SU-DHL-6 (cell line): ENCODE measurements at regions not wholly inside any gene's neighbourhood (a gene's known extent, or its start where the extent isn't known, plus 50 kb on each side); places are given as distances from the start of the nearest gene placed in this dataset.

Source experiments
- CTCF ChIP-seq: fragments of 200-600 bp; sonication (generic); IDR thresholded peaks from one replicate; pipeline ENCODE4 v1.5.1; 2017; ENCODE audit warnings: antibody characterized with exemption, mild to moderate bottlenecking, low read length, moderate library complexity; ENCODE audit not compliant: insufficient read depth, poor library complexity, severe bottlenecking
- EZH2phosphoT487 ChIP-seq: fragments of 200-600 bp; sonication (generic), shearing (Covaris generic); conservative IDR thresholded peaks from 2 replicates; pipeline ENCODE4 v1.6.1; 2018; ENCODE audit warnings: mild to moderate bottlenecking, antibody characterized with exemption, low read length, moderate library complexity, mixed read lengths

GRCh38 chr2:6081955-6082624 is 389.9 kb downstream of the SOX11 start:
- TF ChIP-seq CTCF (no peak), EZH2phosphoT487 (no peak)
